Uterus (tissue), 2 donors: ENCODE measurements at regions not wholly inside any gene's neighbourhood (a gene's known extent, or its start where the extent isn't known, plus 50 kb on each side); places are given as distances from the start of the nearest gene placed in this dataset.

Experiments used
- POLR2A ChIP-seq, 2 donors: fragments of 450-650 bp; IDR thresholded peaks; one replicate each; pipeline ENCODE4 v1.6.1; 2016; ENCODE audit warnings: antibody characterized with exemption in 2 of 2, mild to moderate bottlenecking in 1 of 2, moderate library complexity in 1 of 2
- TF ChIP-seq, protein P1 (sequence below), 4 experiments: fragments of 200-600 bp in 2 of 4; fragments of 450-650 bp in 2 of 4; sonication (generic) in 2 of 4; IDR thresholded peaks; one replicate each; pipeline ENCODE4 v1.5.1; 2016 to 2019; ENCODE audit warnings: antibody characterized with exemption in 4 of 4, mild to moderate bottlenecking in 2 of 4, moderate library complexity in 1 of 4

DNA sequence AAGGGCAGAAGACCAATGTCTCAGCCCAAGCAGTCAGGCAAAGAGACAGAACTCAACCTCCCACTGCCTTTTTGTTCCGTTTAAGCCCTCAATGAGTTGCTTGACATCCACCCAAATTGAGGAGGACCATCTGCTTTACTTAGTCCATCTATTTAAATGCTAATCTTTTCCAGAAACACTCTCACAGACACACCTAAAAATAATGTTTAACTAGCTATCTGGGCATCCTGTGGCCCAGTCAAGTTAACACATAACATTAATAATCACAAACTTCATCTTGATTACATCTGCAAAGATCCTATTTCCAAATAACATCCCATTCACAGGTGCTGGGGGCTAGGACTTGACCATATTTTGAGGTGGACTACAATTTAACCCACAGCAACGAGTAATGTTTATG lies 115.7 kb downstream of the RAB11FIP2 start:
- no peak for TF ChIP-seq POLR2A (IDR thresholded peaks at IDR 0.05)
- TF ChIP-seq, protein P1, sequence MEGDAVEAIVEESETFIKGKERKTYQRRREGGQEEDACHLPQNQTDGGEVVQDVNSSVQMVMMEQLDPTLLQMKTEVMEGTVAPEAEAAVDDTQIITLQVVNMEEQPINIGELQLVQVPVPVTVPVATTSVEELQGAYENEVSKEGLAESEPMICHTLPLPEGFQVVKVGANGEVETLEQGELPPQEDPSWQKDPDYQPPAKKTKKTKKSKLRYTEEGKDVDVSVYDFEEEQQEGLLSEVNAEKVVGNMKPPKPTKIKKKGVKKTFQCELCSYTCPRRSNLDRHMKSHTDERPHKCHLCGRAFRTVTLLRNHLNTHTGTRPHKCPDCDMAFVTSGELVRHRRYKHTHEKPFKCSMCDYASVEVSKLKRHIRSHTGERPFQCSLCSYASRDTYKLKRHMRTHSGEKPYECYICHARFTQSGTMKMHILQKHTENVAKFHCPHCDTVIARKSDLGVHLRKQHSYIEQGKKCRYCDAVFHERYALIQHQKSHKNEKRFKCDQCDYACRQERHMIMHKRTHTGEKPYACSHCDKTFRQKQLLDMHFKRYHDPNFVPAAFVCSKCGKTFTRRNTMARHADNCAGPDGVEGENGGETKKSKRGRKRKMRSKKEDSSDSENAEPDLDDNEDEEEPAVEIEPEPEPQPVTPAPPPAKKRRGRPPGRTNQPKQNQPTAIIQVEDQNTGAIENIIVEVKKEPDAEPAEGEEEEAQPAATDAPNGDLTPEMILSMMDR (IDR thresholded peaks at IDR 0.05) = no peak
